ENCODE measurements at regions not wholly inside any gene's neighbourhood (a gene's known extent, or its start where the extent isn't known, plus 50 kb on each side); places are given as distances from the start of the nearest gene placed in this dataset.

- Histone ChIP-seq H3K4me2 (ENCODE audit: control insufficient read depth, insufficient read depth) (no peak overlapping the region), H3K9me3 (replicated peaks; ENCODE audit: control insufficient read depth, insufficient read depth, low read length) (no peaks in the 10 kb centered on the region), H3K79me2 (ENCODE audit: control insufficient read depth, insufficient read depth, low read length) (no peaks in the 10 kb centered on the region), H4K20me1 (ENCODE audit: control insufficient read depth, insufficient read depth) (no peaks in the 10 kb centered on the region), H3K4me3 (no peak overlapping the region), H2AFZ (ENCODE audit: control insufficient read depth, low read depth, low read length) (no peak overlapping the region), H3K27me3 (replicated peaks in 1 of 2; ENCODE audit: control insufficient read depth in 2 of 2, insufficient read depth in 2 of 2, low read length in 1 of 2) (no peaks in the 10 kb centered on the region), H3K4me1 (ENCODE audit: control insufficient read depth, insufficient read depth, low read length) (no peaks in the 10 kb centered on the region), H3K9ac (ENCODE audit: control insufficient read depth, insufficient read depth, low read length) (no peak overlapping the region), H3K36me3 (ENCODE audit: control insufficient read depth in 2 of 2, insufficient read depth in 2 of 2, low read length in 1 of 2) (no peaks in the 10 kb centered on the region), H3K27ac (ENCODE audit: control insufficient read depth, insufficient read depth) (no peak overlapping the region)
- FAIRE-seq = no peak
- WGBS (ENCODE audit: insufficient coverage, insufficient replicate concordance, low lambda C conversion rate, missing lambda C conversion rate) = 70% methylated on average over 6 of the region's 6 CpGs
- in situ Hi-C loops (cut with MboI) = no loop called here
- no TSS peak for BruUV-seq (replicated peaks)
- RAD21 ChIA-PET (ENCODE audit: unreplicated experiment) = no interaction called here
- POLR2A ChIA-PET = no interaction called here
- SMC1A ChIA-PET (ENCODE audit: uncharacterized antibody, unreplicated experiment) = interaction anchor here (0.6 to 0.7 kb wide), 3 partner anchors 202 to 867 kb away, joined by 3 to 4 read pairs (median 3); partner anchors contain the start of gene SEMA3A
- no peak for DNase-seq (ENCODE audit: low read depth, low spot score)
- no peak for TF ChIP-seq POLR2AphosphoS5 (IDR thresholded peaks at IDR 0.05; ENCODE audit: low read length)
- no peak for TF ChIP-seq NFYA (IDR thresholded peaks at IDR 0.05; ENCODE audit: borderline replicate concordance, low read depth, low read length)
- TF ChIP-seq, protein P1, sequence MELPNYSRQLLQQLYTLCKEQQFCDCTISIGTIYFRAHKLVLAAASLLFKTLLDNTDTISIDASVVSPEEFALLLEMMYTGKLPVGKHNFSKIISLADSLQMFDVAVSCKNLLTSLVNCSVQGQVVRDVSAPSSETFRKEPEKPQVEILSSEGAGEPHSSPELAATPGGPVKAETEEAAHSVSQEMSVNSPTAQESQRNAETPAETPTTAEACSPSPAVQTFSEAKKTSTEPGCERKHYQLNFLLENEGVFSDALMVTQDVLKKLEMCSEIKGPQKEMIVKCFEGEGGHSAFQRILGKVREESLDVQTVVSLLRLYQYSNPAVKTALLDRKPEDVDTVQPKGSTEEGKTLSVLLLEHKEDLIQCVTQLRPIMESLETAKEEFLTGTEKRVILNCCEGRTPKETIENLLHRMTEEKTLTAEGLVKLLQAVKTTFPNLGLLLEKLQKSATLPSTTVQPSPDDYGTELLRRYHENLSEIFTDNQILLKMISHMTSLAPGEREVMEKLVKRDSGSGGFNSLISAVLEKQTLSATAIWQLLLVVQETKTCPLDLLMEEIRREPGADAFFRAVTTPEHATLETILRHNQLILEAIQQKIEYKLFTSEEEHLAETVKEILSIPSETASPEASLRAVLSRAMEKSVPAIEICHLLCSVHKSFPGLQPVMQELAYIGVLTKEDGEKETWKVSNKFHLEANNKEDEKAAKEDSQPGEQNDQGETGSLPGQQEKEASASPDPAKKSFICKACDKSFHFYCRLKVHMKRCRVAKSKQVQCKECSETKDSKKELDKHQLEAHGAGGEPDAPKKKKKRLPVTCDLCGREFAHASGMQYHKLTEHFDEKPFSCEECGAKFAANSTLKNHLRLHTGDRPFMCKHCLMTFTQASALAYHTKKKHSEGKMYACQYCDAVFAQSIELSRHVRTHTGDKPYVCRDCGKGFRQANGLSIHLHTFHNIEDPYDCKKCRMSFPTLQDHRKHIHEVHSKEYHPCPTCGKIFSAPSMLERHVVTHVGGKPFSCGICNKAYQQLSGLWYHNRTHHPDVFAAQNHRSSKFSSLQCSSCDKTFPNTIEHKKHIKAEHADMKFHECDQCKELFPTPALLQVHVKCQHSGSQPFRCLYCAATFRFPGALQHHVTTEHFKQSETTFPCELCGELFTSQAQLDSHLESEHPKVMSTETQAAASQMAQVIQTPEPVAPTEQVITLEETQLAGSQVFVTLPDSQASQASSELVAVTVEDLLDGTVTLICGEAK (IDR thresholded peaks at IDR 0.05; ENCODE audit: borderline replicate concordance) = no peak
- TF ChIP-seq, protein P2, sequence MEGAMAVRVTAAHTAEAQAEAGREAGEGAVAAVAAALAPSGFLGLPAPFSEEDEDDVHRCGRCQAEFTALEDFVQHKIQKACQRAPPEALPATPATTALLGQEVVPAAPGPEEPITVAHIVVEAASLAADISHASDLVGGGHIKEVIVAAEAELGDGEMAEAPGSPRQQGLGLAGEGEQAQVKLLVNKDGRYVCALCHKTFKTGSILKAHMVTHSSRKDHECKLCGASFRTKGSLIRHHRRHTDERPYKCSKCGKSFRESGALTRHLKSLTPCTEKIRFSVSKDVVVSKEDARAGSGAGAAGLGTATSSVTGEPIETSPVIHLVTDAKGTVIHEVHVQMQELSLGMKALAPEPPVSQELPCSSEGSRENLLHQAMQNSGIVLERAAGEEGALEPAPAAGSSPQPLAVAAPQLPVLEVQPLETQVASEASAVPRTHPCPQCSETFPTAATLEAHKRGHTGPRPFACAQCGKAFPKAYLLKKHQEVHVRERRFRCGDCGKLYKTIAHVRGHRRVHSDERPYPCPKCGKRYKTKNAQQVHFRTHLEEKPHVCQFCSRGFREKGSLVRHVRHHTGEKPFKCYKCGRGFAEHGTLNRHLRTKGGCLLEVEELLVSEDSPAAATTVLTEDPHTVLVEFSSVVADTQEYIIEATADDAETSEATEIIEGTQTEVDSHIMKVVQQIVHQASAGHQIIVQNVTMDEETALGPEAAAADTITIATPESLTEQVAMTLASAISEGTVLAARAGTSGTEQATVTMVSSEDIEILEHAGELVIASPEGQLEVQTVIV (IDR thresholded peaks at IDR 0.05; ENCODE audit: borderline replicate concordance, partially characterized antibody) = no peak
- no peak for TF ChIP-seq IKZF1 (conservative IDR thresholded peaks at IDR 0.05)
- TF ChIP-seq BHLHE40 (IDR thresholded peaks at IDR 0.05; ENCODE audit: borderline replicate concordance in 1 of 2, low read depth in 2 of 2, low read length in 1 of 2) = no peak
- TF ChIP-seq EED (IDR thresholded peaks at IDR 0.05; ENCODE audit: low read depth) = no peak
- TF ChIP-seq KLF5 (IDR thresholded peaks at IDR 0.05; ENCODE audit: partially characterized antibody) = no peak
- TF ChIP-seq NFYB (IDR thresholded peaks at IDR 0.05; ENCODE audit: insufficient read depth, low read depth, low read length) = no peak
- TF ChIP-seq SMAD1 (IDR thresholded peaks at IDR 0.05; ENCODE audit: low read depth, partially characterized antibody) = no peak
- TF ChIP-seq CREM (IDR thresholded peaks at IDR 0.05; ENCODE audit: low read depth) = no peak
- TF ChIP-seq BCL11A (IDR thresholded peaks at IDR 0.05; ENCODE audit: low read depth, low read length) = no peak
- TF ChIP-seq, protein P3, sequence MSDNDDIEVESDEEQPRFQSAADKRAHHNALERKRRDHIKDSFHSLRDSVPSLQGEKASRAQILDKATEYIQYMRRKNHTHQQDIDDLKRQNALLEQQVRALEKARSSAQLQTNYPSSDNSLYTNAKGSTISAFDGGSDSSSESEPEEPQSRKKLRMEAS (IDR thresholded peaks at IDR 0.05; ENCODE audit: low read depth, low read length) = no peak
- no peak for TF ChIP-seq SMARCA5 (IDR thresholded peaks at IDR 0.05)
- TF ChIP-seq ZNF217 (IDR thresholded peaks at IDR 0.05) = no peak
- TF ChIP-seq PAX5 (IDR thresholded peaks at IDR 0.05; ENCODE audit: borderline replicate concordance, low read depth, low read length) = no peak
- TF ChIP-seq MTA2 (IDR thresholded peaks at IDR 0.05; ENCODE audit: low read depth) = no peak
- no peak for TF ChIP-seq PML (IDR thresholded peaks at IDR 0.05; ENCODE audit: low read length)
- TF ChIP-seq PAX8 (IDR thresholded peaks at IDR 0.05) = no peak
- no peak for ATAC-seq
- intact Hi-C loops (cut with micrococcal nuclease; ENCODE audit: unreplicated experiment) = no loop called here
- CTCF ChIA-PET = no interaction called here
Measured at GRCh38 chr7:84490661-84491060, 296.1 kb upstream of the SEMA3A start.

Data from GM12878 (cell line).